ENCODE measurements at regions not wholly inside any gene's neighbourhood (a gene's known extent, or its start where the extent isn't known, plus 50 kb on each side); places are given as distances from the start of the nearest gene placed in this dataset.

- TF ChIP-seq CTCF (IDR thresholded peaks at IDR 0.05; ENCODE audit: insufficient read depth, low read length, poor library complexity, severe bottlenecking) (no peak), EZH2phosphoT487 (conservative IDR thresholded peaks at IDR 0.05; ENCODE audit: low read length) (no peak)
Observed at GRCh38 chr1:14369526-14370213, 228.8 kb upstream of the KAZN start.

Measured in SU-DHL-6 (cell line).